Fibroblast of villous mesenchyme (primary cell): ENCODE measurements at regions not wholly inside any gene's neighbourhood (a gene's known extent, or its start where the extent isn't known, plus 50 kb on each side); places are given as distances from the start of the nearest gene placed in this dataset.

Source experiments
- DNase-seq: peaks from one replicate; pipeline ENCODE4 v3.0.0-alpha.2; 2010; ENCODE audit warnings: low read depth
- H3K4me3 ChIP-seq: 2 replicates; pipeline ENCODE4 v1.5.1; 2011; ENCODE audit warnings: low read depth, mild to moderate bottlenecking, low read length
- CTCF ChIP-seq: IDR thresholded peaks from 2 replicates; pipeline ENCODE4 v1.5.1; 2012; ENCODE audit warnings: low read depth, mild to moderate bottlenecking, low read length; ENCODE audit not compliant: insufficient read depth

GRCh38 chr2:56505885-56506284 lies 322.1 kb downstream of the CCDC85A start:
- TF ChIP-seq CTCF = no peak
- H3K4me3 ChIP-seq = no peak overlapping the region
- peak; percentile 57 for DNase-seq

- no peak for DNase-seq
- H3K4me3 ChIP-seq = no peak overlapping the region
- TF ChIP-seq CTCF = no peak
Observed at GRCh38 chr2:56508662-56509061, 324.9 kb downstream of the CCDC85A start.

- DNase-seq = no peak
- TF ChIP-seq CTCF = no peak
- H3K4me3 ChIP-seq = no peak overlapping the region
Observed at GRCh38 chr2:56510610-56511009, 326.8 kb downstream of the CCDC85A start.

GRCh38 chr2:56515399-56515798 lies 331.6 kb downstream of the CCDC85A start:
- DNase-seq = peak; percentile 10
- no peak overlapping the region for H3K4me3 ChIP-seq
- TF ChIP-seq CTCF = no peak

GRCh38 chr2:56519806-56520205 lies 336.0 kb downstream of the CCDC85A start:
- TF ChIP-seq CTCF = no peak
- H3K4me3 ChIP-seq = no peak overlapping the region
- DNase-seq = peak; percentile 3

GRCh38 chr2:56522605-56523089 lies 338.9 kb downstream of the CCDC85A start:
- no peak for TF ChIP-seq CTCF
- DNase-seq = peak; percentile 14
- H3K4me3 ChIP-seq = no peak overlapping the region

- no peak overlapping the region for H3K4me3 ChIP-seq
- no peak for DNase-seq
- TF ChIP-seq CTCF = no peak
Observed at GRCh38 chr2:56523816-56524215, 340.0 kb downstream of the CCDC85A start.
